MM.1S (cell line): ENCODE measurements at regions not wholly inside any gene's neighbourhood (a gene's known extent, or its start where the extent isn't known, plus 50 kb on each side); places are given as distances from the start of the nearest gene placed in this dataset.

Source experiments
- DNase-seq: peaks from one replicate; pipeline ENCODE4 v3.0.0-alpha.2; 2015
- H2AFZ ChIP-seq: fragments of 300-600 bp; sonication (generic); 2 replicates; pipeline ENCODE4 v1.6.0; 2016; ENCODE audit warnings: antibody characterized with exemption, low read length
- H3F3A ChIP-seq: fragments of 300-600 bp; sonication (generic); 2 replicates; pipeline ENCODE4 v1.6.1; 2016; ENCODE audit warnings: mild to moderate bottlenecking, antibody characterized with exemption, low read length, moderate library complexity, mixed read lengths; ENCODE audit not compliant: insufficient read depth
- H3K27ac ChIP-seq: fragments of 300-600 bp; sonication (generic); 2 replicates; pipeline ENCODE4 v1.5.1; 2016; ENCODE audit warnings: mild to moderate bottlenecking, low read length
- H3K27me3 ChIP-seq: fragments of 300-600 bp; sonication (generic); replicated peaks from 2 replicates; pipeline ENCODE4 v1.6.0; 2016; ENCODE audit warnings: low read length; ENCODE audit not compliant: insufficient read depth
- H3K36me3 ChIP-seq: fragments of 300-600 bp; sonication (generic); replicated peaks from 2 replicates; pipeline ENCODE4 v1.6.1; 2016; ENCODE audit warnings: mild to moderate bottlenecking, low read length, mixed read lengths; ENCODE audit not compliant: insufficient read depth
- H3K4me1 ChIP-seq: fragments of 300-600 bp; sonication (generic); 2 replicates; pipeline ENCODE4 v1.6.1; 2016; ENCODE audit warnings: low read length, mixed read lengths
- H3K4me2 ChIP-seq: fragments of 300-600 bp; sonication (generic); 2 replicates; pipeline ENCODE4 v1.6.0; 2016; ENCODE audit warnings: low read depth, low read length
- H3K4me3 ChIP-seq: fragments of 300-600 bp; sonication (generic); 2 replicates; pipeline ENCODE4 v1.5.1; 2016; ENCODE audit warnings: low read length, mixed read lengths
- H3K79me2 ChIP-seq: fragments of 300-600 bp; sonication (generic); 2 replicates; pipeline ENCODE4 v1.6.1; 2016; ENCODE audit warnings: mixed run types, low read length, mixed read lengths
- H3K9ac ChIP-seq: fragments of 300-600 bp; sonication (generic); 2 replicates; pipeline ENCODE4 v1.6.1; 2016; ENCODE audit warnings: low read length, mixed read lengths
- H3K9me2 ChIP-seq: fragments of 300-600 bp; sonication (generic); replicated peaks from 2 replicates; pipeline ENCODE4 v1.6.1; 2016; ENCODE audit warnings: mild to moderate bottlenecking, low read length, mixed read lengths; ENCODE audit not compliant: insufficient read depth
- H3K9me3 ChIP-seq: fragments of 300-600 bp; sonication (generic); replicated peaks from 2 replicates; pipeline ENCODE4 v1.6.1; 2016; ENCODE audit warnings: mild to moderate bottlenecking, low read length, mixed read lengths; ENCODE audit not compliant: insufficient read depth
- H4K20me1 ChIP-seq: fragments of 300-600 bp; sonication (generic); 2 replicates; pipeline ENCODE4 v1.6.1; 2016; ENCODE audit warnings: mild to moderate bottlenecking, low read length, moderate library complexity, mixed read lengths; ENCODE audit not compliant: insufficient read depth
- EZH2 ChIP-seq: fragments of 300-600 bp; sonication (generic); optimal IDR thresholded peaks from 2 replicates; pipeline ENCODE3; 2017; ENCODE audit warnings: low read depth, mild to moderate bottlenecking, antibody characterized with exemption, low read length, mixed read lengths
- EZH2phosphoT487 ChIP-seq: fragments of 300-600 bp; sonication (generic); IDR thresholded peaks from 2 replicates; pipeline ENCODE4 v1.6.1; 2018; ENCODE audit warnings: antibody characterized with exemption, low read length
- TF ChIP-seq, protein P1 (sequence below): fragments of 300-600 bp; sonication (generic); IDR thresholded peaks from 2 replicates; pipeline ENCODE4 v1.5.1; 2016; ENCODE audit warnings: antibody characterized with exemption, low read length, mixed read lengths

DNA sequence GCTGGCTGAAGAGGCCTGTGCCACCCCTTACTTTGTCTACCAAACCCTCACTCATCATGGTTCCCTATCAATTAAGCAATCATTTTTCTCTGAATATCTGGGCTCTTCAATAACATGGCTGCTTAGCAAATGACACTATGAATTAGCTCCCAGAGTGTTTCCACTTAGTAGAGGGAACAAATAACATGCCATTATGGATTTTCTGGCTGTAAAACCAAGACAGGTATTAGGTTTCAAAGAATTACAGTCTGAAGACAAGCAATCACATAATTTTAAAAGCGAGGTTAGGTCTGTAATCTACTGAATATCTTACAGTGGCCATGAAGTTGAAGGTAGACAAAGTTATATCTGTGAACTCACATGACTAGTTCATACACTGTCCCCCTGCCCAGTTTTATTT, 220.8 kb upstream of the PHYHIPL start:
- DNase-seq: no peak
- H4K20me1 ChIP-seq: no peaks in the 10 kb centered on the region

DNA sequence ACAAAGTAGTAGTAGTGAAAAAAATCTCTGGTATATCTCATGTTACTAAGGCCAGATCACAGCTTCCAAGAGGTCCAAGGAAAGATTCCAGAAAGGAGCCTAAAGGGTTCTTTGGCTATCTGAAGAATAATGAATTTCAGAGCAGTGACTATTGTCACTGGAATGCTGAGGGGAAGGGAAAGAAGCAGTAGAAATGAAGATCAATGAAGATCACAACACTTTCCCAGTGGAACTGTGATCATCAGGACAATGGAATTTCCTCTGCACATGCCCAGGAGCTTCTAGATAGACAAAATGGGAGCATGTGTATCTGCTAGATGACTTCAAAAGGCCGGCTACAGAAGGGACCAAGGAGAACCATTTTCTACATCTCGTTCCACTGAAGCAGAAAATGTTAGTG, 219.5 kb upstream of the PHYHIPL start:
- Histone ChIP-seq H3K9ac (no peak overlapping the region), H3K27ac (no peak overlapping the region), H3K4me3 (no peak overlapping the region), H3K27me3 (no peaks in the 10 kb centered on the region), H3K9me3 (no peaks in the 10 kb centered on the region), H3K79me2 (no peaks in the 10 kb centered on the region), H4K20me1 (no peaks in the 10 kb centered on the region), H3K4me2 (no peak overlapping the region), H3K9me2 (no peaks in the 10 kb centered on the region), H3K4me1 (no peaks in the 10 kb centered on the region), H3F3A (no peaks in the 10 kb centered on the region), H3K36me3 (no peaks in the 10 kb centered on the region), H2AFZ (no peak overlapping the region)
- DNase-seq: no peak
- TF ChIP-seq, protein P1, sequence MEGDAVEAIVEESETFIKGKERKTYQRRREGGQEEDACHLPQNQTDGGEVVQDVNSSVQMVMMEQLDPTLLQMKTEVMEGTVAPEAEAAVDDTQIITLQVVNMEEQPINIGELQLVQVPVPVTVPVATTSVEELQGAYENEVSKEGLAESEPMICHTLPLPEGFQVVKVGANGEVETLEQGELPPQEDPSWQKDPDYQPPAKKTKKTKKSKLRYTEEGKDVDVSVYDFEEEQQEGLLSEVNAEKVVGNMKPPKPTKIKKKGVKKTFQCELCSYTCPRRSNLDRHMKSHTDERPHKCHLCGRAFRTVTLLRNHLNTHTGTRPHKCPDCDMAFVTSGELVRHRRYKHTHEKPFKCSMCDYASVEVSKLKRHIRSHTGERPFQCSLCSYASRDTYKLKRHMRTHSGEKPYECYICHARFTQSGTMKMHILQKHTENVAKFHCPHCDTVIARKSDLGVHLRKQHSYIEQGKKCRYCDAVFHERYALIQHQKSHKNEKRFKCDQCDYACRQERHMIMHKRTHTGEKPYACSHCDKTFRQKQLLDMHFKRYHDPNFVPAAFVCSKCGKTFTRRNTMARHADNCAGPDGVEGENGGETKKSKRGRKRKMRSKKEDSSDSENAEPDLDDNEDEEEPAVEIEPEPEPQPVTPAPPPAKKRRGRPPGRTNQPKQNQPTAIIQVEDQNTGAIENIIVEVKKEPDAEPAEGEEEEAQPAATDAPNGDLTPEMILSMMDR: no peak
- TF ChIP-seq EZH2 (no peak), EZH2phosphoT487 (no peak)

More for the DNA sequence above, 220.8 kb upstream of the PHYHIPL start:
- H3K9me2 ChIP-seq: no peaks in the 10 kb centered on the region
- TF ChIP-seq, protein P1: no peak
- TF ChIP-seq EZH2: no peak
- no peak for TF ChIP-seq EZH2phosphoT487
- H3K4me2 ChIP-seq: no peak overlapping the region
- no peak overlapping the region for H3K27ac ChIP-seq
- H3F3A ChIP-seq: no peaks in the 10 kb centered on the region
- no peak overlapping the region for H3K4me3 ChIP-seq
- no peak overlapping the region for H3K9ac ChIP-seq
- no peaks in the 10 kb centered on the region for H3K4me1 ChIP-seq
- H3K9me3 ChIP-seq: no peaks in the 10 kb centered on the region
- no peaks in the 10 kb centered on the region for H3K27me3 ChIP-seq
- H3K36me3 ChIP-seq: no peaks in the 10 kb centered on the region
- no peaks in the 10 kb centered on the region for H3K79me2 ChIP-seq
- H2AFZ ChIP-seq: no peak overlapping the region

DNA sequence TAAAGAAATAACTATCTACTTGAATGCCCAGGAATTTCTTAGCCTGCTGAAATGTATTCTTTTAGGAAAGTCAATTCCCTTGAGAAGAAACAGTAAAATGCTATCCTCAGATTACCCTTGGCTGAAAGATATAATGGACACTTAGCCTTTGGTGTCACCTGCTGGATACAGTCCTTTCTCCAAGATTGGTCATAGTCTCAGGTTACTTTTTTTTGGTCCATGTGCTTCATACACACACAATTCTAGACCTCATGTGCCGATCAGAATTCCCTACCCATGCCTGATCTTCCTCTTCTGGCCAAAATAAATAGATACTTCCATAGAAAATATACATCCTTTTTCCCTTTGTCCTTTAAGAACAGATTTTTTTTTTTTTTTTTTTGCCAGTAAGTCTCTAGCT, 218.9 kb upstream of the PHYHIPL start:
- no peak overlapping the region for H3K4me2 ChIP-seq
- H3K4me3 ChIP-seq: no peak overlapping the region
- no peaks in the 10 kb centered on the region for H3K4me1 ChIP-seq
- no peaks in the 10 kb centered on the region for H3K79me2 ChIP-seq
- H2AFZ ChIP-seq: no peak overlapping the region
- H3K36me3 ChIP-seq: no peaks in the 10 kb centered on the region
- DNase-seq: no peak
- H3F3A ChIP-seq: no peaks in the 10 kb centered on the region
- H4K20me1 ChIP-seq: no peaks in the 10 kb centered on the region
- H3K9me2 ChIP-seq: no peaks in the 10 kb centered on the region
- H3K27ac ChIP-seq: no peak overlapping the region
- TF ChIP-seq, protein P1: no peak
- no peak for TF ChIP-seq EZH2
- TF ChIP-seq EZH2phosphoT487: no peak
- no peak overlapping the region for H3K9ac ChIP-seq
- no peaks in the 10 kb centered on the region for H3K27me3 ChIP-seq
- H3K9me3 ChIP-seq: no peaks in the 10 kb centered on the region
